Aorta (tissue), 5 donors: ENCODE measurements at regions not wholly inside any gene's neighbourhood (a gene's known extent, or its start where the extent isn't known, plus 50 kb on each side); places are given as distances from the start of the nearest gene placed in this dataset.

ENCODE experiments used
- ATAC-seq: fragments of 200-7000 bp; cut with Tn5 transposase; one replicate; pipeline ENCODE4 v1.9.1; 2022; ENCODE audit warnings: moderate library complexity; ENCODE audit not compliant: low FRiP score
- DNase-seq, 2 donors: peaks; one replicate each; pipeline ENCODE4 v3.0.0-alpha.2; 2020
- H3K27ac ChIP-seq, 2 donors: one replicate each; pipeline ENCODE4 v1.5.1; 2013; ENCODE audit warnings: low read length in 2 of 2, mild to moderate bottlenecking in 2 of 2, moderate library complexity in 2 of 2, control low read depth in 1 of 2, inconsistent platforms in 1 of 2, low read depth in 1 of 2
- H3K27me3 ChIP-seq, 2 donors: one replicate each; pipeline ENCODE4 v1.6.1; 2013; ENCODE audit warnings: control low read depth in 1 of 2, low read length in 1 of 2, mild to moderate bottlenecking in 1 of 2, moderate library complexity in 1 of 2; ENCODE audit not compliant: insufficient read depth in 2 of 2, control insufficient read depth in 1 of 2
- H3K36me3 ChIP-seq, 2 donors: one replicate each; pipeline ENCODE4 v1.6.1; 2013; ENCODE audit warnings: control low read depth in 1 of 2, low read length in 1 of 2, mild to moderate bottlenecking in 1 of 2; ENCODE audit not compliant: insufficient read depth in 2 of 2, control insufficient read depth in 1 of 2
- H3K4me1 ChIP-seq, 2 donors: one replicate each; pipeline ENCODE4 v1.6.1; 2013; ENCODE audit warnings: low read length in 2 of 2, control low read depth in 1 of 2, mild to moderate bottlenecking in 1 of 2, moderate library complexity in 1 of 2; ENCODE audit not compliant: insufficient read depth in 2 of 2, control insufficient read depth in 1 of 2
- H3K4me3 ChIP-seq, 2 donors: one replicate each; pipeline ENCODE4 v1.5.1; 2013; ENCODE audit warnings: low read length in 2 of 2, control low read depth in 1 of 2, mild to moderate bottlenecking in 1 of 2
- H3K9me3 ChIP-seq: one replicate; pipeline ENCODE4 v1.6.1; 2013; ENCODE audit warnings: mild to moderate bottlenecking, low read length; ENCODE audit not compliant: control insufficient read depth
- WGBS, 2 donors: extraction: QIAGEN DNeasy Blood & Tissue Kit; methylation state at CpG; one replicate each; pipeline ENCODE4 v1.1.7; 2013; 5-methylcytosine and 5-hydroxymethylcytosine counted together
- intact Hi-C, 2 donors: fragments of 100-400 bp; cut with DNase I; formaldehyde crosslinking; loops; one replicate each; pipeline versions ENCODE4 v1.14.2 to v1.15.0; 2022
- donor health status: healthy with polysubstance abuse.
- donor health status: Bipolar disorder and iron deficiency.
- donor health status: DM: no; HTN: no; CAD: no.
- donor health status: DM: no; HTN: no; CAD: no.
- donor health status: DM: yes; HTN: yes; CAD: no.

- Histone ChIP-seq H3K4me1 (no peaks in the 10 kb centered on the region), H3K36me3 (no peaks in the 10 kb centered on the region), H3K4me3 (no peak overlapping the region), H3K27me3 (no peaks in the 10 kb centered on the region), H3K27ac (no peak overlapping the region), H3K9me3 (peaks cover 2% of the 10 kb centered on the region)
- intact Hi-C loops = no loop called here
- DNase-seq (no peak), ATAC-seq (no peak)
- WGBS, 2 donors = 17 to 30% methylated on average over 3 of the region's 3 CpGs
Measured at GRCh38 chr4:55186700-55187099, 61.3 kb upstream of the KDR start.

GRCh38 chr4:55214172-55214571 is 88.8 kb upstream of the KDR start:
- H3K27ac ChIP-seq = no peak overlapping the region
- ATAC-seq (no peak), DNase-seq (no peak)
- no peaks in the 10 kb centered on the region for H3K4me1 ChIP-seq
- 52% methylated on average over 3 of the region's 3 CpGs for WGBS, 2 donors
- no peaks in the 10 kb centered on the region for H3K27me3 ChIP-seq
- no peaks in the 10 kb centered on the region for H3K36me3 ChIP-seq
- intact Hi-C loops = no loop called here
- H3K4me3 ChIP-seq = no peak overlapping the region
- peaks cover 1% of the 10 kb centered on the region for H3K9me3 ChIP-seq

- ATAC-seq = no peak
- WGBS, 2 donors = 60 to 78% methylated on average over 1 of the region's 1 CpG
- H3K9me3 ChIP-seq = peaks cover 1% of the 10 kb centered on the region
- no peaks in the 10 kb centered on the region for H3K4me1 ChIP-seq
- intact Hi-C loops = no loop called here
- no peak overlapping the region for H3K27ac ChIP-seq
- no peak overlapping the region for H3K4me3 ChIP-seq
- no peaks in the 10 kb centered on the region for H3K36me3 ChIP-seq
- DNase-seq = no peak
- H3K27me3 ChIP-seq = no peaks in the 10 kb centered on the region
Measured at GRCh38 chr4:55215087-55215486, 89.7 kb upstream of the KDR start.

DNA sequence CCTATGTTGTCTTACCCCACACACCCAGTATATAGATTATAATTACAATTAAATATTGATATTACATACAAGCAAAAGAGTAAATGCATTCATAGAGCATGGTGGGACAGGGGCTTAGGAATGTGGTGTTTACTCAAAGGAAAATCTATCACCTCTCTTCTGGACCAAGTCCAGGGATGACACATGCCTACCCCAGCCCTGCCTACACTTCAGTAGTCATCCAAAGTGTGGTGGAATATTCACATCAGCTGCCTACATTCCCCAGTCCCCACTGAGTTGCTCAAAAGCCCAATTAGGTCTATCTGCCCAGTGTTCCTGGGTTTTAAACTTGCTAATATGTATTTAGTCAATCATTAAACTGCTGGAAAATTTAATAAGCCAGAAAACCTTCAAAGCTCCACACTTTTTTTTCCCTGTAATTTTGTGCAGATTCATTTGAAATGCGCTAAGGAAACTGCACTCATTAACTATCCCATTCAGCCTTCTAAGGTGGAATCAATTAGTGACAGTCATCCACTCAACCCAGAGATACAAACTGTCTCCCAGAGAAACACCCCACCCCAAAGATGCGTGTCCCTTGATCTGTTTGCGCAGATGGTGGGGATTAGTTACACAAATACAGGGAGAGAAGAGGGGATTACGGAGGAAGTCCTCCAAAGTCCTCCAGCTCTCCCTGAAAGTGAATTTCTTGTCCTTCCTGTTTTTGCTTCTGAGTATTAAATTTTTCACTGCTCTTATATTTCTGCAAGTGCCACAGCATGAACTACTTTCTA is 91.7 kb upstream of the KDR start:
- DNase-seq = no peak
- no peak for ATAC-seq
- 27 to 43% methylated on average over 4 of the region's 4 CpGs for WGBS, 2 donors
- H3K9me3 ChIP-seq = peaks cover 1% of the 10 kb centered on the region
- no peaks in the 10 kb centered on the region for H3K4me1 ChIP-seq
- H3K27ac ChIP-seq = no peak overlapping the region
- H3K36me3 ChIP-seq = no peaks in the 10 kb centered on the region
- intact Hi-C loops = no loop called here
- no peaks in the 10 kb centered on the region for H3K27me3 ChIP-seq
- no peak overlapping the region for H3K4me3 ChIP-seq

DNA sequence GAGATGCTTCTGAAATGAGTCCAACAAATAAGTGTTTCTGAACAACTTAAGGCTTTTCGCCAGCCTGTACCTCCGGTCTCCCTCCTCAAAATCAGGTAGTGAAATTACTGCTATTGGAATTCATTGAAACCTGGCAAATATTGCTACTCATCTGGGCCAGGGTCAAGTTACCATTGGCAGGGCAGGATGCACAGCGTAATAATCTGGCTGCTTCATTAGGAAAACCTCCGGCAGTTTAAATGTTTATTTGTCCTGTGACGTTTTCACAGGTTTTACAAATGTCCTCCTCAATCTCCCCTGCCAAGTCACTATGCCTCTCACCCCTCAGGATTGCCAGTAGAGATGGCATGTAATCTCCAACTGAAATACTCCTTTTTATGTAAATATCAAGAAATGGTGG is 92.6 kb upstream of the KDR start:
- Histone ChIP-seq H3K9me3 (peaks cover 1% of the 10 kb centered on the region), H3K36me3 (no peaks in the 10 kb centered on the region), H3K27me3 (no peaks in the 10 kb centered on the region), H3K4me3 (no peak overlapping the region), H3K27ac (no peak overlapping the region), H3K4me1 (no peaks in the 10 kb centered on the region)
- ATAC-seq (no peak), DNase-seq (no peak)
- intact Hi-C loops = no loop called here
- WGBS, 2 donors = 39 to 47% methylated on average over 5 of the region's 5 CpGs

- Histone ChIP-seq H3K9me3 (no peaks in the 10 kb centered on the region), H3K36me3 (no peaks in the 10 kb centered on the region), H3K4me1 (no peaks in the 10 kb centered on the region), H3K27me3 (no peaks in the 10 kb centered on the region), H3K4me3 (no peak overlapping the region), H3K27ac (no peak overlapping the region)
- WGBS, 2 donors = 80 to 82% methylated on average over 2 of the region's 2 CpGs
- DNase-seq (no peak), ATAC-seq (no peak)
- intact Hi-C loops = no loop called here
Measured at GRCh38 chr4:55237839-55238238, 108.2 kb upstream of the SRD5A3 start.

DNA sequence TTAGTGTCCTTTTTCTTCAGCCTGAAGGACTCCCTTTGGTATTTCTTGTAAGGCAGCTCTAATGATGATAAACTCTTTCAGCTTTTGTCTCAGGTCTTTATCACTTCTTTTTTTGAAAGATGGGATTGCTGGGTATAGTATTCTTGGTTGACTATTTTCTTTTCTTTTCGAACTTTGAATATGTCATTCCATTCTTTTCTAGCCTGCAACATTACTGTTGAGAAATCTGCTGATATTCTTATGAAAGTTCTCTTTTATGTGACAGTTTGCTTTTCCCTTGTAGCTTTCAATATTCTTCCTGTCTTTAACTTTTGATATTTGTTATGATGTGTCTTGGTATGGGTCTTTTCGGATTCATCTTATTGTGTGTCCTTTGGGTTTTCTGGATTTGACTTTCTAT is 107.6 kb upstream of the SRD5A3 start:
- ATAC-seq (no peak), DNase-seq (no peak)
- Histone ChIP-seq H3K36me3 (no peaks in the 10 kb centered on the region), H3K27ac (no peak overlapping the region), H3K27me3 (no peaks in the 10 kb centered on the region), H3K4me3 (no peak overlapping the region), H3K4me1 (no peaks in the 10 kb centered on the region), H3K9me3 (no peaks in the 10 kb centered on the region)
- intact Hi-C loops = no loop called here
- WGBS, 2 donors = 73 to 85% methylated on average over 2 of the region's 2 CpGs

GRCh38 chr4:55241461-55241860 is 104.6 kb upstream of the SRD5A3 start:
- intact Hi-C loops = no loop called here
- Histone ChIP-seq H3K27ac (no peak overlapping the region), H3K27me3 (no peaks in the 10 kb centered on the region), H3K9me3 (no peaks in the 10 kb centered on the region), H3K4me1 (no peaks in the 10 kb centered on the region), H3K36me3 (no peaks in the 10 kb centered on the region), H3K4me3 (no peak overlapping the region)
- no peak for ATAC-seq
- no peak for DNase-seq
- WGBS, 2 donors = 75 to 77% methylated on average over 10 to 14 of the region's 14 CpGs

GRCh38 chr4:55242506-55242905 is 103.5 kb upstream of the SRD5A3 start:
- 88 to 94% methylated on average over 4 of the region's 4 CpGs for WGBS, 2 donors
- ATAC-seq = no peak
- no peak overlapping the region for H3K27ac ChIP-seq
- H3K4me1 ChIP-seq = no peaks in the 10 kb centered on the region
- intact Hi-C loops = no loop called here
- no peaks in the 10 kb centered on the region for H3K9me3 ChIP-seq
- no peak for DNase-seq
- H3K36me3 ChIP-seq = no peaks in the 10 kb centered on the region
- no peak overlapping the region for H3K4me3 ChIP-seq
- no peaks in the 10 kb centered on the region for H3K27me3 ChIP-seq
